DOHH2 (cell line): ENCODE measurements at regions not wholly inside any gene's neighbourhood (a gene's known extent, or its start where the extent isn't known, plus 50 kb on each side); places are given as distances from the start of the nearest gene placed in this dataset.

Experiments used
- H3F3A ChIP-seq: fragments of 200-600 bp; sonication (generic), shearing (Covaris generic); 2 replicates; pipeline ENCODE4 v1.6.0; 2016; ENCODE audit warnings: antibody characterized with exemption, mild to moderate bottlenecking; ENCODE audit not compliant: control insufficient read depth, insufficient read depth
- H3K27ac ChIP-seq: fragments of 200-600 bp; sonication (generic); 2 replicates; pipeline ENCODE4 v1.5.1; 2014; ENCODE audit warnings: low read depth, mild to moderate bottlenecking, low read length, moderate library complexity
- H3K27me3 ChIP-seq: fragments of 200-600 bp; sonication (generic); 2 replicates; pipeline ENCODE4 v1.6.1; 2014; ENCODE audit warnings: mild to moderate bottlenecking, low read length, mixed read lengths; ENCODE audit not compliant: control insufficient read depth
- H3K36me3 ChIP-seq: fragments of 200-600 bp; sonication (generic); 2 replicates; pipeline ENCODE4 v1.6.1; 2014; ENCODE audit warnings: mild to moderate bottlenecking, low read length, moderate library complexity, mixed read lengths; ENCODE audit not compliant: control insufficient read depth
- H3K4me1 ChIP-seq: fragments of 200-600 bp; sonication (generic); 2 replicates; pipeline ENCODE4 v1.6.1; 2014; ENCODE audit warnings: mild to moderate bottlenecking, low read length, mixed read lengths; ENCODE audit not compliant: control insufficient read depth
- H3K4me2 ChIP-seq: fragments of 200-600 bp; sonication (generic); 2 replicates; pipeline ENCODE4 v1.6.0; 2014; ENCODE audit warnings: mild to moderate bottlenecking, low read length, moderate library complexity
- H3K4me3 ChIP-seq: fragments of 200-600 bp; sonication (generic); 2 replicates; pipeline ENCODE4 v1.5.1; 2014; ENCODE audit warnings: mild to moderate bottlenecking, low read length, mixed read lengths
- H3K79me2 ChIP-seq: fragments of 200-600 bp; sonication (generic); 2 replicates; pipeline ENCODE4 v1.6.1; 2014; ENCODE audit warnings: mild to moderate bottlenecking, low read length, mixed read lengths; ENCODE audit not compliant: control insufficient read depth
- H3K9me2 ChIP-seq: fragments of 200-600 bp; sonication (generic); replicated peaks from 2 replicates; pipeline ENCODE4 v1.6.1; 2014; ENCODE audit warnings: mild to moderate bottlenecking, low read length, mixed read lengths; ENCODE audit not compliant: control insufficient read depth
- H3K9me3 ChIP-seq: fragments of 200-600 bp; sonication (generic); 2 replicates; pipeline ENCODE4 v1.6.1; 2014; ENCODE audit warnings: antibody characterized with exemption, low read length, mixed read lengths; ENCODE audit not compliant: control insufficient read depth, insufficient read depth
- H4K20me1 ChIP-seq: fragments of 200-600 bp; sonication (generic); 2 replicates; pipeline ENCODE4 v1.6.0; 2014; ENCODE audit warnings: low read depth, mild to moderate bottlenecking, antibody characterized with exemption, low read length, moderate library complexity; ENCODE audit not compliant: control insufficient read depth, insufficient read depth
- EZH2phosphoT487 ChIP-seq: fragments of 200-600 bp; sonication (generic); IDR thresholded peaks from 2 replicates; pipeline ENCODE4 v1.6.1; 2017; ENCODE audit warnings: borderline replicate concordance, mild to moderate bottlenecking, antibody characterized with exemption, low read length, moderate library complexity, mixed read lengths
- TF ChIP-seq, protein P1 (sequence below): fragments of 200-600 bp; sonication (generic); IDR thresholded peaks from one replicate; pipeline ENCODE4 v1.5.1; 2014; ENCODE audit warnings: antibody characterized with exemption, mild to moderate bottlenecking, low read depth, low read length; ENCODE audit not compliant: poor library complexity, severe bottlenecking

- no peaks in the 10 kb centered on the region; the same call in 1 of the 2 replicates for H3K27me3 ChIP-seq
- no peaks in the 10 kb centered on the region for H3K79me2 ChIP-seq
- no peak overlapping the region for H3K27ac ChIP-seq
- TF ChIP-seq EZH2phosphoT487: no peak
- TF ChIP-seq, protein P1, sequence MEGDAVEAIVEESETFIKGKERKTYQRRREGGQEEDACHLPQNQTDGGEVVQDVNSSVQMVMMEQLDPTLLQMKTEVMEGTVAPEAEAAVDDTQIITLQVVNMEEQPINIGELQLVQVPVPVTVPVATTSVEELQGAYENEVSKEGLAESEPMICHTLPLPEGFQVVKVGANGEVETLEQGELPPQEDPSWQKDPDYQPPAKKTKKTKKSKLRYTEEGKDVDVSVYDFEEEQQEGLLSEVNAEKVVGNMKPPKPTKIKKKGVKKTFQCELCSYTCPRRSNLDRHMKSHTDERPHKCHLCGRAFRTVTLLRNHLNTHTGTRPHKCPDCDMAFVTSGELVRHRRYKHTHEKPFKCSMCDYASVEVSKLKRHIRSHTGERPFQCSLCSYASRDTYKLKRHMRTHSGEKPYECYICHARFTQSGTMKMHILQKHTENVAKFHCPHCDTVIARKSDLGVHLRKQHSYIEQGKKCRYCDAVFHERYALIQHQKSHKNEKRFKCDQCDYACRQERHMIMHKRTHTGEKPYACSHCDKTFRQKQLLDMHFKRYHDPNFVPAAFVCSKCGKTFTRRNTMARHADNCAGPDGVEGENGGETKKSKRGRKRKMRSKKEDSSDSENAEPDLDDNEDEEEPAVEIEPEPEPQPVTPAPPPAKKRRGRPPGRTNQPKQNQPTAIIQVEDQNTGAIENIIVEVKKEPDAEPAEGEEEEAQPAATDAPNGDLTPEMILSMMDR: no peak
- no peaks in the 10 kb centered on the region for H4K20me1 ChIP-seq
- H3K9me3 ChIP-seq: no peaks in the 10 kb centered on the region
- H3K4me2 ChIP-seq: no peak overlapping the region
- no peaks in the 10 kb centered on the region for H3K36me3 ChIP-seq
- H3K4me3 ChIP-seq: no peak overlapping the region
- no peaks in the 10 kb centered on the region for H3K4me1 ChIP-seq
- H3F3A ChIP-seq: no peaks in the 10 kb centered on the region
- H3K9me2 ChIP-seq: no peaks in the 10 kb centered on the region
Observed at GRCh38 chr15:53072077-53072476, 281.9 kb upstream of the ONECUT1 start.

DNA sequence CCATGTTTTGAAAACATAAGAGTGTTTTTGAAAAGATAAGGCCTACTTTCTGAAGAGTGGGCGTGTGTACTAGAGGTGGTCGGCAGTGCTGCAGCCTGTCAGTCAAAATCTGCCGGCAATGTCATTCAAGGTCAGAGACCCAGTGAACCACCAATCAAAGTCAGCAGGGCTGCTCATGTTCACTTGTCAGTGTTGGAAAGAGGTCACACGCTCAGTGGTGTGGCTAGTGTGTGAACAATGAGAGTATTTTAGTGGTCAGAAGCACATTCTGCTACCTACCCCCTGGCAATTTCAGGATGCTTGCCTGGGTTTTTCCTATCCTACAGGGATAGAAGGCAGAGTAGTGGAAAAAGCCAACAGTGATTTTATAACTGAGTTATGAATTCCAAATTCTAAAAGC, 278.5 kb upstream of the ONECUT1 start:
- no peak overlapping the region for H3K4me3 ChIP-seq
- H3F3A ChIP-seq: no peaks in the 10 kb centered on the region
- H3K4me1 ChIP-seq: no peaks in the 10 kb centered on the region
- H3K79me2 ChIP-seq: no peaks in the 10 kb centered on the region
- no peak for TF ChIP-seq EZH2phosphoT487
- TF ChIP-seq, protein P1: no peak
- H3K9me3 ChIP-seq: no peaks in the 10 kb centered on the region
- H3K9me2 ChIP-seq: no peaks in the 10 kb centered on the region
- H3K4me2 ChIP-seq: no peak overlapping the region
- H4K20me1 ChIP-seq: no peaks in the 10 kb centered on the region
- H3K27me3 ChIP-seq: peaks cover 2% of the 10 kb centered on the region; the same call in 1 of the 2 replicates
- no peak overlapping the region for H3K27ac ChIP-seq
- H3K36me3 ChIP-seq: no peaks in the 10 kb centered on the region

DNA sequence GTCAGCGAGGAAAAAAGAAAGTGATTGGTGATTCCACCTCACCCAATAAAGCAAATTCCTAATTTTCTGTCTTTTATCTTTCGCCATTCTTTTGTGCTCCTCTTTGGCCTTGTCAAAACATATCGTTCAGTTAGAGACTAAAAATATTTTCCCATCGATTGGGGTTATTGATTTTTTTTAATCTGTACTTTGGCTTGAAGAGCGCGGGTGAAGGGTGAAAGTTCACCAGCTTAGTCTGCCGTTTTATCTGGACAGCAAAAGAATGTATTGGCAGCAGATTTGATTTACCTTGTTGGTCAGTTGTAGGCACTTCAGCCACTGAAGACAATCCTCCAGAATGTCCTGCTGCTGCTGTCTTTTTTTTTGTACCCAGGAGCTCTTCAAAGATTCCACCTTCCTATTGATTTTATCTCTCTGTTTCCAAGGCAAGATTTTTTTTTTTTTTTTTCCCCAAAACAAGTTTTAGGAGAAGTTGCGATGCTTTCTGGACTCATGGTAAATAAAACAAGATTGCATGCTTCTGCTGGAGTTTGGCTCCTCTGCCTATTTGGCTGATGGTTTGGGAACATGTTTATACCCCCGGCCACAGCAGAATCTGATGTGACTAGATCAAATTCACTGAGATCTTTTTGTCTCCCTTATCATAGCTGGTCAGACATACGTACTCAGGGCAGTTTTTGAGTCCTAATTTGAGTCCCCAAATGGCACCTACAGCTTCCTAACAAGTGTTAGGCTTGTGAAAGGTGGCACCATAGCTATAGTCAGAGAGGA, 269.3 kb upstream of the ONECUT1 start:
- no peak overlapping the region for H3K27ac ChIP-seq
- H4K20me1 ChIP-seq: no peaks in the 10 kb centered on the region
- H3K36me3 ChIP-seq: no peaks in the 10 kb centered on the region
- H3K9me2 ChIP-seq: no peaks in the 10 kb centered on the region
- H3K4me3 ChIP-seq: no peak overlapping the region
- H3K27me3 ChIP-seq: no peaks in the 10 kb centered on the region
- no peaks in the 10 kb centered on the region for H3K4me1 ChIP-seq
- no peak overlapping the region for H3K4me2 ChIP-seq
- H3K9me3 ChIP-seq: no peaks in the 10 kb centered on the region
- no peaks in the 10 kb centered on the region for H3F3A ChIP-seq
- no peak for TF ChIP-seq EZH2phosphoT487
- TF ChIP-seq, protein P1: no peak
- no peaks in the 10 kb centered on the region for H3K79me2 ChIP-seq
